T-cell (primary cell): ENCODE measurements at regions not wholly inside any gene's neighbourhood (a gene's known extent, or its start where the extent isn't known, plus 50 kb on each side); places are given as distances from the start of the nearest gene placed in this dataset.

ENCODE experiments used
- ATAC-seq, 4 experiments: fragments of 200-7000 bp in 3 of 4; fragments of 150-1000 bp in 1 of 4; cut with Tn5 transposase; replicated peaks in 1 of 4; 1 replicate in 3 of 4; 2 replicates in 1 of 4; pipeline ENCODE4 v1.10.0; 2021; ENCODE audit warnings: moderate library complexity in 3 of 4, mild to moderate bottlenecking in 2 of 4, moderate number of reproducible peaks in 1 of 4
- CTCF ChIA-PET, 2 donors: fragments of 300-600 bp; sonication (Branson Sonifier 250); formaldehyde crosslinking; loops; one replicate each; lab custom pipeline; 2022; ENCODE audit warnings: antibody characterized with exemption in 2 of 2; lab: Charles Lee
- POLR2A ChIA-PET, 2 donors: fragments of 300-600 bp; sonication (Branson Sonifier 250); formaldehyde crosslinking; loops; one replicate each; lab custom pipeline; 2022; ENCODE audit warnings: antibody characterized with exemption in 2 of 2; lab: Charles Lee
- DNase-seq, 35 experiments: peaks; one replicate each; pipeline versions ENCODE4 v3.0.0 to v3.0.0-alpha.2; 2013 to 2023
- H3K27ac ChIP-seq: one replicate; pipeline ENCODE4 v1.5.1; 2013; ENCODE audit warnings: low read length
- H3K27me3 ChIP-seq, 2 experiments: replicated peaks in 1 of 2; 1 replicate in 1 of 2; 2 replicates in 1 of 2; pipeline versions ENCODE4 v1.6.1 to v1.7.0; 2013; ENCODE audit warnings: low read length in 1 of 2, mixed read lengths in 1 of 2; ENCODE audit not compliant: control insufficient read depth in 2 of 2, insufficient read depth in 2 of 2; ENCODE audit errors: extremely low read depth in 1 of 2
- H3K36me3 ChIP-seq, 2 donors: 1 replicate in 1 of 2; 2 replicates in 1 of 2; pipeline versions ENCODE4 v1.6.1 to v1.7.0; 2013; ENCODE audit warnings: low read length in 1 of 2; ENCODE audit not compliant: control insufficient read depth in 2 of 2, insufficient read depth in 1 of 2; ENCODE audit errors: extremely low read depth in 1 of 2
- H3K4me1 ChIP-seq, 2 experiments: 1 replicate in 1 of 2; 2 replicates in 1 of 2; pipeline versions ENCODE4 v1.6.1 to v1.7.0; 2013; ENCODE audit warnings: low read length in 2 of 2, mixed read lengths in 1 of 2; ENCODE audit not compliant: insufficient read depth in 2 of 2, control insufficient read depth in 1 of 2; ENCODE audit errors: extremely low read depth in 1 of 2
- H3K4me3 ChIP-seq, 2 donors: 1 replicate in 1 of 2; 2 replicates in 1 of 2; pipeline versions ENCODE4 v1.5.1 to v1.7.0; 2013; ENCODE audit warnings: mild to moderate bottlenecking in 2 of 2, low read length in 1 of 2, moderate library complexity in 1 of 2; ENCODE audit not compliant: control insufficient read depth in 1 of 2; ENCODE audit errors: extremely low read depth in 1 of 2
- H3K9me3 ChIP-seq: 2 replicates; pipeline ENCODE4 v1.7.0; 2013
- H3K27ac Mint-ChIP-seq, 2 donors: one replicate each; pipeline ENCODE4 v1.8.0; 2020 to 2021; ENCODE audit warnings: mild to moderate bottlenecking in 2 of 2, mixed read lengths in 2 of 2
- H3K27me3 Mint-ChIP-seq, 2 donors: one replicate each; pipeline ENCODE4 v1.8.0; 2021 to 2022; ENCODE audit warnings: mixed read lengths in 2 of 2
- H3K36me3 Mint-ChIP-seq: one replicate; pipeline ENCODE4 v1.8.0; 2021; ENCODE audit warnings: mixed read lengths
- H3K4me1 Mint-ChIP-seq, 3 donors: one replicate each; pipeline ENCODE4 v1.8.0; 2020 to 2022; ENCODE audit warnings: mixed read lengths in 3 of 3, mild to moderate bottlenecking in 1 of 3
- H3K4me3 Mint-ChIP-seq, 3 donors: one replicate each; pipeline ENCODE4 v1.8.0; 2020 to 2022; ENCODE audit warnings: mild to moderate bottlenecking in 3 of 3, mixed read lengths in 3 of 3, moderate library complexity in 3 of 3
- H3K9me3 Mint-ChIP-seq, 3 donors: one replicate each; pipeline ENCODE4 v1.8.0; 2020 to 2022; ENCODE audit warnings: mixed read lengths in 3 of 3
- whole genome bisulfite sequencing: methylation state at CpG from one replicate; pipeline ENCODE4 v1.1.5; 2013; ENCODE audit warnings: missing lambda C conversion rate; ENCODE audit not compliant: insufficient coverage; 5-methylcytosine and 5-hydroxymethylcytosine counted together

GRCh38 chr10:2985729-2986232 is 81.6 kb upstream of the PFKP start:
- H3K27me3 Mint-ChIP-seq, result peaks cover 35 to 54% of the 10 kb centered on the region in 2 donors
- no peak overlapping the region for H3K4me3 ChIP-seq
- DNase-seq (no peak), ATAC-seq (no peak)
- no peaks in the 10 kb centered on the region for H3K4me1 ChIP-seq
- H3K27ac Mint-ChIP-seq, result no peak overlapping the region
- H3K27ac ChIP-seq, result no peak overlapping the region
- peaks cover 0 to 8% (median 4%) of the 10 kb centered on the region in 3 donors for H3K4me1 Mint-ChIP-seq
- no peak overlapping the region for H3K4me3 Mint-ChIP-seq
- WGBS, result 37% methylated on average over 10 of the region's 11 CpGs
- peaks cover 0 to 56% of the 10 kb centered on the region in 2 experiments for H3K27me3 ChIP-seq
- H3K9me3 Mint-ChIP-seq, result peaks cover 0 to 4% (median 4%) of the 10 kb centered on the region in 3 donors
- H3K9me3 ChIP-seq, result no peaks in the 10 kb centered on the region
- CTCF ChIA-PET, result no interaction called here
- H3K36me3 ChIP-seq, result no peaks in the 10 kb centered on the region
- POLR2A ChIA-PET, result no interaction called here
- H3K36me3 Mint-ChIP-seq, result no peaks in the 10 kb centered on the region

GRCh38 chr10:2984682-2985081 is 82.7 kb upstream of the PFKP start:
- Mint-ChIP-seq H3K9me3 (peaks cover 0 to 4% (median 4%) of the 10 kb centered on the region in 3 donors), H3K27me3 (peaks cover 35 to 51% of the 10 kb centered on the region in 2 donors), H3K4me1 (peaks cover 0 to 8% (median 4%) of the 10 kb centered on the region in 3 donors), H3K4me3 (no peak overlapping the region), H3K27ac (no peak overlapping the region), H3K36me3 (no peaks in the 10 kb centered on the region)
- no peaks in the 10 kb centered on the region for H3K9me3 ChIP-seq
- DNase-seq (no peak), ATAC-seq (no peak)
- H3K27ac ChIP-seq, result no peak overlapping the region
- peaks cover 0 to 56% of the 10 kb centered on the region in 2 experiments for H3K27me3 ChIP-seq
- ChIA-PET POLR2A (no interaction called here), CTCF (no interaction called here)
- H3K36me3 ChIP-seq, result no peaks in the 10 kb centered on the region
- no peaks in the 10 kb centered on the region for H3K4me1 ChIP-seq
- 87% methylated on average over 5 of the region's 10 CpGs for WGBS
- no peak overlapping the region for H3K4me3 ChIP-seq

DNA sequence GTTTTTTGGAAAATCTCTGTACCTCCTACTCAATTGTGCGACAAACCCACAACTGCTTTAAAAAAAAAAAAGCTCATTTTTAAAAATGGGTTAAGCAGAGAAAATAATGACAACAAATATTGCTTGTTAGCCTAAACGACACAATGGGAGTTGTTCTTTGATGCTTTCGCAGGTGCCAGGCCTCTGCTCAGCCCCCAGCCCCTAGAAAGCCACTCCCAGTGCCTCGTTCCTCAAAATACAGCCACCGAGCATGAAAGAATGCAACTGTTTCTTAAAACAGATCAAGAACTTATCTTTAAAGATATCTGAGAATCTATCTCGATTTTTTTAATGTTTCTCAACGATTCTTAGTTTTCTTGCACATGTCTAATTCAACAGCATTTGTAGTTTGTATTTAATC is 85.2 kb upstream of the PFKP start:
- 40% methylated on average over 2 of the region's 7 CpGs for WGBS
- Histone ChIP-seq H3K27me3 (peaks cover 0 to 32% of the 10 kb centered on the region in 2 experiments), H3K36me3 (no peaks in the 10 kb centered on the region), H3K4me3 (no peak overlapping the region), H3K4me1 (no peaks in the 10 kb centered on the region), H3K27ac (no peak overlapping the region), H3K9me3 (no peaks in the 10 kb centered on the region)
- peaks cover 17 to 29% of the 10 kb centered on the region in 2 donors for H3K27me3 Mint-ChIP-seq
- H3K36me3 Mint-ChIP-seq, result no peaks in the 10 kb centered on the region
- CTCF ChIA-PET, result interaction anchor here in 1 of 2 donors (0.6 kb wide), 1 partner anchor 169 kb away, joined by 6 read pairs; no protein-coding TSS in a partner anchor
- no peaks in the 10 kb centered on the region for H3K9me3 Mint-ChIP-seq
- no peak overlapping the region for H3K4me3 Mint-ChIP-seq
- POLR2A ChIA-PET, result no interaction called here
- no peak for ATAC-seq
- H3K4me1 Mint-ChIP-seq, result peaks cover 0 to 10% (median 4%) of the 10 kb centered on the region in 3 donors
- H3K27ac Mint-ChIP-seq, result no peak overlapping the region
- no peak for DNase-seq

DNA sequence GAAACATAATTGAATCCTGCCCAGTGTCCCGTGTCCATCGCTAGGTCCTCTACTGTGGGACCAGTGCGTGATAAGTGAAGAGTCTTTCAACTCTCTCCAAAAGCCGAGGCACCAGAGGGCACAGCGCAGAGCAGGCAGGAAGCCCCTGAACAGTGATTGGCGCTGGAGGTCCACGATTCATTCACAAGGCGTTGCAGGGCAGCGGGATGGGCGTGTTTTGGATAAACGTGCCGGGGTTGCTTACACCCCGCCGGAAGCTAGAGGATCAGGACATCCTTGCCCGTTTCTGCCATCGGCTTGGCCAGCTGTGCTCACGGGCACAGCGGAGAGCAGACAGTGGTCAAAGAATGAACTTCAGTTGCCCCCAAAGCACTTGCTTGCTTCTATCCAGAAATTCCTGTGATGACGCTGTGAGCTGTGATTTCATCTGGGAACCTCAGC is 86.0 kb upstream of the PFKP start:
- H3K27me3 ChIP-seq, result peaks cover 0 to 26% of the 10 kb centered on the region in 2 experiments
- Mint-ChIP-seq H3K4me1 (peaks cover 0 to 6% (median 4%) of the 10 kb centered on the region in 3 donors), H3K4me3 (no peak overlapping the region), H3K27ac (no peak overlapping the region), H3K36me3 (no peaks in the 10 kb centered on the region), H3K9me3 (no peaks in the 10 kb centered on the region), H3K27me3 (peaks cover 13 to 25% of the 10 kb centered on the region in 2 donors)
- WGBS, result 88% methylated on average over 16 of the region's 19 CpGs
- no peaks in the 10 kb centered on the region for H3K4me1 ChIP-seq
- H3K4me3 ChIP-seq, result no peak overlapping the region
- no peak overlapping the region for H3K27ac ChIP-seq
- DNase-seq, result no peak
- no peak for ATAC-seq
- H3K36me3 ChIP-seq, result no peaks in the 10 kb centered on the region
- ChIA-PET POLR2A (no interaction called here), CTCF (interaction anchor here in 1 of 2 donors (0.5 kb wide), 1 partner anchor 13 kb away, joined by 7 read pairs; no protein-coding TSS in a partner anchor)
- no peaks in the 10 kb centered on the region for H3K9me3 ChIP-seq

- H3K27ac ChIP-seq, result no peak overlapping the region
- peaks cover 0 to 23% of the 10 kb centered on the region in 2 experiments for H3K27me3 ChIP-seq
- DNase-seq, result no peak
- Mint-ChIP-seq H3K27ac (no peak overlapping the region), H3K4me1 (peaks cover 0 to 1% (median 0%) of the 10 kb centered on the region in 3 donors), H3K27me3 (peaks cover 8 to 20% of the 10 kb centered on the region in 2 donors), H3K4me3 (no peak overlapping the region), H3K9me3 (no peaks in the 10 kb centered on the region), H3K36me3 (no peaks in the 10 kb centered on the region)
- H3K4me3 ChIP-seq, result no peak overlapping the region
- ChIA-PET POLR2A (no interaction called here), CTCF (no interaction called here)
- H3K4me1 ChIP-seq, result no peaks in the 10 kb centered on the region
- H3K9me3 ChIP-seq, result no peaks in the 10 kb centered on the region
- H3K36me3 ChIP-seq, result no peaks in the 10 kb centered on the region
- no peak for ATAC-seq
- WGBS, result no CpG with 5 or more reads among the region's 10 CpGs
These were observed 86.5 kb upstream of the PFKP start for GRCh38 chr10:2980791-2981360.

- POLR2A ChIA-PET, result no interaction called here
- Histone ChIP-seq H3K27ac (no peak overlapping the region), H3K36me3 (no peaks in the 10 kb centered on the region), H3K4me1 (no peaks in the 10 kb centered on the region), H3K9me3 (no peaks in the 10 kb centered on the region), H3K27me3 (peaks cover 0 to 17% of the 10 kb centered on the region in 2 experiments), H3K4me3 (no peak overlapping the region)
- Mint-ChIP-seq H3K4me3 (no peak overlapping the region), H3K36me3 (no peaks in the 10 kb centered on the region), H3K9me3 (no peaks in the 10 kb centered on the region), H3K27me3 (peaks cover 7 to 12% of the 10 kb centered on the region in 2 donors), H3K27ac (no peak overlapping the region), H3K4me1 (peaks cover 0 to 1% (median 0%) of the 10 kb centered on the region in 3 donors)
- WGBS, result 50% methylated on average over 2 of the region's 5 CpGs
- DNase-seq, result no peak
- CTCF ChIA-PET, result no interaction called here
- ATAC-seq, result no peak
These were observed 87.2 kb upstream of the PFKP start for GRCh38 chr10:2980116-2980515.
